CD4-positive, alpha-beta T cell (primary cell): ENCODE measurements at regions not wholly inside any gene's neighbourhood (a gene's known extent, or its start where the extent isn't known, plus 50 kb on each side); places are given as distances from the start of the nearest gene placed in this dataset.

Experiments used
- ATAC-seq: fragments of 200-7000 bp; cut with Tn5 transposase; one replicate; pipeline ENCODE4 v1.10.0; 2022; ENCODE audit warnings: mild to moderate bottlenecking; ENCODE audit not compliant: poor library complexity
- CTCF ChIA-PET: fragments of 350-600 bp; sonication (Branson Sonifier 250); formaldehyde crosslinking; loops from one replicate; lab custom pipeline; 2021; ENCODE audit warnings: antibody characterized with exemption, inconsistent platforms; lab: Charles Lee
- POLR2A ChIA-PET: fragments of 350-600 bp; sonication (Branson Sonifier 250); formaldehyde crosslinking; loops from one replicate; lab custom pipeline; 2021; ENCODE audit warnings: antibody characterized with exemption, inconsistent platforms; lab: Charles Lee
- DNase-seq, 14 experiments: peaks; one replicate each; pipeline ENCODE4 v3.0.0-alpha.2; 2013 to 2020; ENCODE audit warnings: mixed read lengths in 2 of 14
- H3K27ac ChIP-seq, 2 donors: one replicate each; pipeline versions ENCODE4 v1.5.1 to v1.7.0; 2013; ENCODE audit warnings: low read length in 2 of 2, low read depth in 1 of 2, mild to moderate bottlenecking in 1 of 2
- H3K27me3 ChIP-seq, 2 experiments: 1 replicate in 1 of 2; 2 replicates in 1 of 2; pipeline versions ENCODE4 v1.6.1 to v1.7.0; 2013; ENCODE audit warnings: low read length in 2 of 2, control low read depth in 1 of 2, mild to moderate bottlenecking in 1 of 2, moderate library complexity in 1 of 2; ENCODE audit not compliant: insufficient read depth in 2 of 2, control insufficient read depth in 1 of 2
- H3K36me3 ChIP-seq: one replicate; pipeline ENCODE4 v1.6.1; 2013; ENCODE audit warnings: low read length, control low read depth; ENCODE audit not compliant: insufficient read depth
- H3K4me1 ChIP-seq: one replicate; pipeline ENCODE4 v1.6.1; 2013; ENCODE audit warnings: low read length, control low read depth; ENCODE audit not compliant: insufficient read depth
- H3K4me3 ChIP-seq: one replicate; pipeline ENCODE4 v1.5.1; 2013; ENCODE audit warnings: mild to moderate bottlenecking, low read length, moderate library complexity
- H3K9me3 ChIP-seq, 2 experiments: 1 replicate in 1 of 2; 2 replicates in 1 of 2; pipeline versions ENCODE4 v1.6.1 to v1.7.0; 2013; ENCODE audit warnings: low read length in 2 of 2, mild to moderate bottlenecking in 2 of 2, control low read depth in 1 of 2, moderate library complexity in 1 of 2; ENCODE audit not compliant: control insufficient read depth in 1 of 2, insufficient read depth in 1 of 2
- H3K27ac Mint-ChIP-seq: one replicate; pipeline ENCODE4 v1.8.0; 2020; ENCODE audit warnings: mixed read lengths
- H3K27me3 Mint-ChIP-seq: one replicate; pipeline ENCODE4 v1.8.0; 2021; ENCODE audit warnings: mixed read lengths
- H3K36me3 Mint-ChIP-seq: one replicate; pipeline ENCODE4 v1.8.0; 2021; ENCODE audit warnings: low read depth, mixed read lengths
- H3K4me1 Mint-ChIP-seq: one replicate; pipeline ENCODE4 v1.8.0; 2021; ENCODE audit warnings: low read depth, mixed read lengths
- H3K4me3 Mint-ChIP-seq: one replicate; pipeline ENCODE4 v1.8.0; 2020; ENCODE audit warnings: mild to moderate bottlenecking, mixed read lengths
- H3K9me3 Mint-ChIP-seq: one replicate; pipeline ENCODE4 v1.8.0; 2020; ENCODE audit warnings: mixed read lengths
- CTCF ChIP-seq: fragments of 200-600 bp; IDR thresholded peaks from one replicate; pipeline ENCODE4 v1.8.0; 2022; ENCODE audit warnings: antibody characterized with exemption, mild to moderate bottlenecking
- intact Hi-C, 2 experiments: fragments of 100-400 bp; cut with DNase I in 1 of 2; cut with micrococcal nuclease in 1 of 2; formaldehyde crosslinking; loops; one replicate each; pipeline versions ENCODE4 v1.15.1 to v1.9.0; 2023 to 2025; cut with DNase I, micrococcal nuclease

DNA sequence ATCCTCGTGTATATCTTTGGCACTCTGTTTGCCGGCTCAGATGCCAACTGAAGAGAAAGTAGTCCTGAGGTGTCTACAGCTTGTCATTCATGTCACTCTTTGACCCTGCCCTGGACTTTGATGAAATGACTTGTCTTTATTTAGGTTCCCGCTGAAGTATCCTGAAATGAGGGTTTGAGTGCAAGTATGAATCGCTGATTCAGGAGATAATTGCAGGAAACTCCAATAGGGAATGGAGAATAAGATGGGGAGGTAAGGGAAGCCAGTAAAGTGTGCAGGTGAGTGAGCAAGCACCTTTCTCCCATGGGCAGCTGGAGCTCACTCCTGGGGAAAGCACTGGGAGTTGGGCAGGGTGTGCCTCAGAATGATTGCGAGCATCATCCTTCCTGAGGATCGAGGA is 50.3 kb upstream of the ZFR start:
- no peak overlapping the region for H3K4me3 Mint-ChIP-seq
- ChIA-PET POLR2A (interaction anchor here (0.8 kb wide), 1 partner anchor 50 kb away, joined by 3 read pairs; the partner anchor contains the start of gene ZFR), CTCF (interaction anchor here (3.5 kb wide), 1 partner anchor 95 kb away, joined by 16 read pairs; no protein-coding TSS in a partner anchor)
- ATAC-seq = no peak
- no peaks in the 10 kb centered on the region for H3K4me1 Mint-ChIP-seq
- no peaks in the 10 kb centered on the region for H3K27me3 Mint-ChIP-seq
- no peak for DNase-seq
- no peaks in the 10 kb centered on the region for H3K9me3 Mint-ChIP-seq
- intact Hi-C loops = loop anchor here in 1 of 2 experiments (5.0 kb wide), 1 partner anchor 37 kb away; no protein-coding TSS in a partner anchor
- H3K27me3 ChIP-seq = no peaks in the 10 kb centered on the region
- no peak overlapping the region for H3K27ac Mint-ChIP-seq
- H3K9me3 ChIP-seq = no peaks in the 10 kb centered on the region
- TF ChIP-seq CTCF = no peak
- H3K4me3 ChIP-seq = no peak overlapping the region
- H3K4me1 ChIP-seq = no peaks in the 10 kb centered on the region
- H3K27ac ChIP-seq = no peak overlapping the region
- no peaks in the 10 kb centered on the region for H3K36me3 Mint-ChIP-seq
- H3K36me3 ChIP-seq = no peaks in the 10 kb centered on the region
